B cell (primary cell): ENCODE measurements at regions not wholly inside any gene's neighbourhood (a gene's known extent, or its start where the extent isn't known, plus 50 kb on each side); places are given as distances from the start of the nearest gene placed in this dataset.

Source experiments
- ATAC-seq: fragments of 200-7000 bp; cut with Tn5 transposase; one replicate; pipeline ENCODE4 v1.10.0; 2021; ENCODE audit warnings: low read depth, mild to moderate bottlenecking, moderate number of reproducible peaks, moderate library complexity
- CTCF ChIA-PET: fragments of 350-600 bp; sonication (Branson Sonifier 250); formaldehyde crosslinking; loops from one replicate; lab custom pipeline; 2021; ENCODE audit warnings: antibody characterized with exemption, inconsistent platforms; lab: Charles Lee
- POLR2A ChIA-PET: fragments of 350-600 bp; sonication (Branson Sonifier 250); formaldehyde crosslinking; loops from one replicate; lab custom pipeline; 2021; ENCODE audit warnings: antibody characterized with exemption; lab: Charles Lee
- DNase-seq: peaks from one replicate; pipeline ENCODE4 v3.0.0; 2013
- H2AFZ ChIP-seq: 2 replicates; pipeline ENCODE4 v1.6.1; 2012; ENCODE audit warnings: mild to moderate bottlenecking, low read depth, low read length; ENCODE audit not compliant: insufficient read depth, poor library complexity, severe bottlenecking
- H3K27ac ChIP-seq, 2 donors: 1 replicate in 1 of 2; 2 replicates in 1 of 2; pipeline ENCODE4 v1.5.1; 2012 to 2013; ENCODE audit warnings: low read length in 2 of 2, mild to moderate bottlenecking in 2 of 2, moderate library complexity in 1 of 2
- H3K27me3 ChIP-seq, 4 experiments: fragments of 200-600 bp in 1 of 4; sonication (generic) in 1 of 4; replicated peaks in 1 of 4; 1 replicate in 2 of 4; 2 replicates in 2 of 4; pipeline versions ENCODE4 v1.6.1 to v1.7.0; 2013 to 2016; ENCODE audit warnings: low read length in 3 of 4, mild to moderate bottlenecking in 2 of 4, mixed read lengths in 1 of 4, moderate library complexity in 1 of 4; ENCODE audit not compliant: insufficient read depth in 4 of 4, control insufficient read depth in 3 of 4; ENCODE audit errors: control extremely low read depth in 1 of 4
- H3K36me3 ChIP-seq, 2 experiments: replicated peaks in 1 of 2; 1 replicate in 1 of 2; 2 replicates in 1 of 2; pipeline versions ENCODE4 v1.6.1 to v1.7.1; 2013; ENCODE audit warnings: low read length in 1 of 2; ENCODE audit not compliant: insufficient read depth in 2 of 2, control insufficient read depth in 1 of 2; ENCODE audit errors: control extremely low read depth in 1 of 2, extremely low read depth in 1 of 2
- H3K4me1 ChIP-seq, 2 donors: fragments of 200-600 bp in 1 of 2; sonication (generic) in 1 of 2; 1 replicate in 1 of 2; 2 replicates in 1 of 2; pipeline versions ENCODE4 v1.5.1 to v1.6.1; 2013 to 2017; ENCODE audit warnings: low read length in 2 of 2; ENCODE audit not compliant: control insufficient read depth in 2 of 2, insufficient read depth in 2 of 2
- H3K4me2 ChIP-seq: replicated peaks from 2 replicates; pipeline ENCODE3; 2012; ENCODE audit warnings: mild to moderate bottlenecking, low read depth, low read length; ENCODE audit not compliant: poor library complexity, severe bottlenecking
- H3K4me3 ChIP-seq, 5 experiments: fragments of 200-600 bp in 1 of 5; sonication (generic) in 1 of 5; 1 replicate in 3 of 5; 2 replicates in 2 of 5; pipeline versions ENCODE4 v1.5.1 to v1.7.0; 2011 to 2016; ENCODE audit warnings: low read length in 4 of 5, mild to moderate bottlenecking in 4 of 5, low read depth in 2 of 5, control low read depth in 1 of 5, moderate library complexity in 1 of 5; ENCODE audit not compliant: insufficient read depth in 1 of 5; ENCODE audit errors: control extremely low read depth in 1 of 5, extremely low read depth in 1 of 5
- H3K79me2 ChIP-seq: fragments of 200-600 bp; sonication (generic); one replicate; pipeline ENCODE4 v1.6.0; 2016; ENCODE audit warnings: low read length; ENCODE audit not compliant: control insufficient read depth, insufficient read depth
- H3K9ac ChIP-seq: fragments of 200-600 bp; sonication (generic); 2 replicates; pipeline ENCODE4 v1.6.1; 2017; ENCODE audit warnings: mild to moderate bottlenecking, low read length, moderate library complexity
- H3K9me3 ChIP-seq, 3 donors: one replicate each; pipeline versions ENCODE4 v1.6.1 to v1.7.1; 2013; ENCODE audit warnings: low read length in 2 of 3; ENCODE audit not compliant: control insufficient read depth in 2 of 3, insufficient read depth in 1 of 3; ENCODE audit errors: control extremely low read depth in 1 of 3
- H4K20me1 ChIP-seq: 2 replicates; pipeline ENCODE4 v1.6.0; 2012; ENCODE audit warnings: mild to moderate bottlenecking, low read length; ENCODE audit not compliant: insufficient read depth, control insufficient read depth, poor library complexity, severe bottlenecking
- H3K27ac Mint-ChIP-seq: one replicate; pipeline ENCODE4 v1.8.0; 2021; ENCODE audit warnings: mixed read lengths
- H3K27me3 Mint-ChIP-seq: one replicate; pipeline ENCODE4 v1.8.0; 2021; ENCODE audit warnings: mixed read lengths
- H3K4me1 Mint-ChIP-seq: one replicate; pipeline ENCODE4 v1.8.0; 2021; ENCODE audit warnings: mixed read lengths
- H3K4me3 Mint-ChIP-seq: one replicate; pipeline ENCODE4 v1.8.0; 2021; ENCODE audit warnings: mixed read lengths
- H3K9me3 Mint-ChIP-seq: one replicate; pipeline ENCODE4 v1.8.0; 2022; ENCODE audit warnings: mixed read lengths; ENCODE audit not compliant: insufficient read depth
- CTCF ChIP-seq: fragments of 200-600 bp; IDR thresholded peaks from one replicate; pipeline ENCODE4 v1.8.0; 2022; ENCODE audit warnings: antibody characterized with exemption, mild to moderate bottlenecking
- EZH2 ChIP-seq: IDR thresholded peaks from 2 replicates; pipeline ENCODE4 v1.6.1; 2012; ENCODE audit warnings: borderline replicate concordance, low read depth, mild to moderate bottlenecking, moderate library complexity, low read length; ENCODE audit not compliant: insufficient read depth, poor library complexity, severe bottlenecking
- WGBS: methylation state at CpG from one replicate; pipeline ENCODE4 v1.1.5; 2013; ENCODE audit warnings: missing lambda C conversion rate; ENCODE audit not compliant: insufficient coverage; 5-methylcytosine and 5-hydroxymethylcytosine counted together
- intact Hi-C: fragments of 100-400 bp; cut with micrococcal nuclease; formaldehyde crosslinking; loops from one replicate; pipeline ENCODE4 v1.10.0; 2022

- H3K9me3 ChIP-seq, result no peaks in the 10 kb centered on the region
- H3K4me2 ChIP-seq, result no peak overlapping the region
- peaks cover 2% of the 10 kb centered on the region for H3K9me3 Mint-ChIP-seq
- H3K4me1 ChIP-seq, result no peaks in the 10 kb centered on the region
- H3K9ac ChIP-seq, result no peak overlapping the region
- no peak overlapping the region for H3K4me3 ChIP-seq
- no peaks in the 10 kb centered on the region for H3K4me1 Mint-ChIP-seq
- TF ChIP-seq EZH2, result no peak
- no peaks in the 10 kb centered on the region for H3K79me2 ChIP-seq
- DNase-seq (no peak), ATAC-seq (no peak)
- ChIA-PET POLR2A (no interaction called here), CTCF (no interaction called here)
- H3K36me3 ChIP-seq, result no peaks in the 10 kb centered on the region
- H3K27ac ChIP-seq, result no peak overlapping the region
- 86% methylated on average over 1 of the region's 2 CpGs for WGBS
- no peaks in the 10 kb centered on the region for H3K27me3 Mint-ChIP-seq
- H3K27me3 ChIP-seq, result no peaks in the 10 kb centered on the region
- no peak overlapping the region for H3K4me3 Mint-ChIP-seq
- no peaks in the 10 kb centered on the region for H4K20me1 ChIP-seq
- intact Hi-C loops, result no loop called here
- no peak overlapping the region for H2AFZ ChIP-seq
- no peak overlapping the region for H3K27ac Mint-ChIP-seq
Observed at GRCh38 chr1:80245813-80246212, 1239.3 kb upstream of the ADGRL4 start.

GRCh38 chr1:80244372-80244771 lies 1237.8 kb upstream of the ADGRL4 start:
- Histone ChIP-seq H2AFZ (no peak overlapping the region), H3K4me2 (no peak overlapping the region), H3K4me1 (no peaks in the 10 kb centered on the region), H3K9me3 (peaks cover 0 to 3% (median 0%) of the 10 kb centered on the region in 3 donors), H4K20me1 (no peaks in the 10 kb centered on the region), H3K9ac (no peak overlapping the region), H3K27ac (no peak overlapping the region), H3K4me3 (no peak overlapping the region), H3K27me3 (no peaks in the 10 kb centered on the region), H3K79me2 (no peaks in the 10 kb centered on the region), H3K36me3 (no peaks in the 10 kb centered on the region)
- WGBS, result no CpG with 5 or more reads among the region's 1 CpG
- no peak overlapping the region for H3K27ac Mint-ChIP-seq
- ChIA-PET CTCF (no interaction called here), POLR2A (no interaction called here)
- no peak for TF ChIP-seq CTCF
- TF ChIP-seq EZH2, result no peak
- intact Hi-C loops, result no loop called here
- H3K9me3 Mint-ChIP-seq, result peaks cover 7% of the 10 kb centered on the region
- no peaks in the 10 kb centered on the region for H3K4me1 Mint-ChIP-seq
- no peaks in the 10 kb centered on the region for H3K27me3 Mint-ChIP-seq
- no peak for DNase-seq
- no peak overlapping the region for H3K4me3 Mint-ChIP-seq
- no peak for ATAC-seq
